K562 (cell line): ENCODE measurements at regions not wholly inside any gene's neighbourhood (a gene's known extent, or its start where the extent isn't known, plus 50 kb on each side); places are given as distances from the start of the nearest gene placed in this dataset.

Experiments used
- ATAC-seq: fragments of 200-7000 bp; cut with Tn5 transposase; 3 replicates; pipeline ENCODE4 v1.9.1; 2020; ENCODE audit warnings: moderate library complexity
- BruUV-seq: library from RNA; stranded (reverse); fragments of 400-500 nt; replicated peaks from 2 replicates; lab custom pipeline; 2021; lab: Mats Ljungman, UMichigan
- CTCF ChIA-PET: fragments of 300-600 bp; formaldehyde crosslinking; extraction: SDS; loops from one replicate; lab custom pipeline; 2021; ENCODE audit warnings: low intra/inter-chr PET ratio; lab: Yijun Ruan, JAX
- POLR2A ChIA-PET: fragments of 300-600, 350-650 bp; sonication (Branson Sonifier 250); formaldehyde crosslinking; extraction: SDS; loops from one replicate; lab custom pipeline; 2021; ENCODE audit warnings: antibody characterized with exemption, inconsistent platforms; lab: Yijun Ruan, JAX
- DNase-seq, 4 experiments: peaks; one replicate each; pipeline versions ENCODE4 v3.0.0 to v3.0.0-alpha.2; 2011 to 2018; ENCODE audit warnings: low spot score in 3 of 4, mixed read lengths in 3 of 4; ENCODE audit errors: extremely low read depth in 1 of 4
- FAIRE-seq: peaks from 2 replicates; lab custom pipeline; 2011; peaks lifted over from hg19 to GRCh38; lab: Jason Lieb, UNC
- H2AFZ ChIP-seq: 2 replicates; pipeline ENCODE4 v1.6.0; 2011; ENCODE audit warnings: low read depth, low read length, control low read depth, inconsistent platforms
- H3K27ac ChIP-seq: fragments of 200-600 bp; 3 replicates; pipeline ENCODE4 v1.8.0; 2011; ENCODE audit warnings: low read depth, mild to moderate bottlenecking, control low read depth, inconsistent platforms, low read length, moderate library complexity, mixed read lengths; ENCODE audit errors: extremely low read depth
- H3K27me3 ChIP-seq, 2 experiments: fragments of 300-600 bp in 1 of 2; 2 replicates in 1 of 2; 3 replicates in 1 of 2; pipeline versions ENCODE4 v1.6.0 to v1.8.0; 2011; ENCODE audit warnings: inconsistent platforms in 2 of 2, low read length in 2 of 2, mild to moderate bottlenecking in 1 of 2, mixed read lengths in 1 of 2, moderate library complexity in 1 of 2; ENCODE audit not compliant: control insufficient read depth in 2 of 2, insufficient read depth in 2 of 2
- H3K36me3 ChIP-seq: fragments of 300-600 bp; 3 replicates; pipeline ENCODE4 v1.8.0; 2011; ENCODE audit warnings: mild to moderate bottlenecking, low read length, inconsistent platforms; ENCODE audit not compliant: control insufficient read depth, insufficient read depth
- H3K4me1 ChIP-seq, 2 experiments: fragments of 200-600 bp in 1 of 2; replicated peaks in 1 of 2; 2 replicates in 1 of 2; 3 replicates in 1 of 2; pipeline versions ENCODE4 v1.5.1 to v1.8.0; 2011; ENCODE audit warnings: inconsistent platforms in 2 of 2, low read length in 2 of 2, mild to moderate bottlenecking in 1 of 2, mixed read lengths in 1 of 2, moderate library complexity in 1 of 2; ENCODE audit not compliant: control insufficient read depth in 2 of 2, insufficient read depth in 2 of 2
- H3K4me2 ChIP-seq: 2 replicates; pipeline ENCODE4 v1.6.1; 2011; ENCODE audit warnings: low read length, control low read depth, inconsistent platforms, mixed read lengths; ENCODE audit not compliant: insufficient read depth
- H3K4me3 ChIP-seq: fragments of 200-600 bp; sonication (generic), shearing (Covaris generic); 2 replicates; pipeline ENCODE4 v1.5.1; 2016; ENCODE audit warnings: control low read depth, inconsistent platforms
- H3K79me2 ChIP-seq: fragments of 200-600 bp; 3 replicates; pipeline ENCODE4 v1.8.0; 2011; ENCODE audit warnings: low read length, inconsistent platforms; ENCODE audit not compliant: control insufficient read depth, insufficient read depth
- H3K9ac ChIP-seq, 2 experiments: 2 replicates each; pipeline versions ENCODE4 v1.6.0 to v1.6.1; 2011; ENCODE audit warnings: low read depth in 2 of 2, low read length in 2 of 2, control low read depth in 1 of 2, inconsistent platforms in 1 of 2, mild to moderate bottlenecking in 1 of 2, mixed read lengths in 1 of 2; ENCODE audit not compliant: insufficient read depth in 1 of 2
- H3K9me1 ChIP-seq: one replicate; pipeline ENCODE4 v1.6.0; 2011; ENCODE audit warnings: inconsistent platforms, mild to moderate bottlenecking, low read length, moderate library complexity; ENCODE audit not compliant: control insufficient read depth, insufficient read depth
- H3K9me3 ChIP-seq: replicated peaks from 2 replicates; pipeline ENCODE4 v1.5.1; 2011; ENCODE audit warnings: low read depth, low read length, inconsistent platforms; ENCODE audit not compliant: control insufficient read depth, insufficient read depth
- H4K20me1 ChIP-seq: replicated peaks from 2 replicates; pipeline ENCODE4 v1.6.1; 2011; ENCODE audit warnings: low read length, inconsistent platforms, mixed read lengths; ENCODE audit not compliant: control insufficient read depth, insufficient read depth
- FOXA3 ChIP-seq, 2 experiments: fragments of 450-650 bp in 1 of 2; sonication (generic) in 1 of 2; formaldehyde crosslinking; IDR thresholded peaks in 1 of 2; conservative IDR thresholded peaks in 1 of 2; 2 replicates each; pipeline versions ENCODE4 v1.4.0 to v1.8.0; 2020 to 2022; ENCODE audit warnings: mild to moderate bottlenecking in 2 of 2, missing genetic modification reagents in 1 of 2
- FOXJ3 ChIP-seq: sonication (generic); formaldehyde crosslinking; IDR thresholded peaks from 2 replicates; pipeline ENCODE4 v1.4.0; 2020; ENCODE audit warnings: mild to moderate bottlenecking, missing genetic modification reagents
- JUNB ChIP-seq: fragments of 450-650 bp; formaldehyde crosslinking; conservative IDR thresholded peaks from 2 replicates; pipeline ENCODE4 v1.4.0; 2020; ENCODE audit warnings: mild to moderate bottlenecking
- MEIS2 ChIP-seq: fragments of 450-650 bp; IDR thresholded peaks from 2 replicates; pipeline ENCODE4 v1.6.1; 2014; ENCODE audit warnings: mild to moderate bottlenecking; ENCODE audit not compliant: partially characterized antibody
- MTF1 ChIP-seq: fragments of 250-450 bp; sonication (Bioruptor Pico); IDR thresholded peaks from 2 replicates; pipeline ENCODE4 v1.9.0; 2021; ENCODE audit warnings: moderate library complexity, mild to moderate bottlenecking, inconsistent platforms, borderline replicate concordance
- MYC ChIP-seq, 2 experiments: fragments of 250-450 bp in 1 of 2; sonication (Bioruptor Pico) in 1 of 2; IDR thresholded peaks; 2 replicates each; pipeline versions ENCODE4 v1.5.1 to v1.6.1; 2012 to 2021; ENCODE audit warnings: low read depth in 2 of 2, borderline replicate concordance in 1 of 2, improper control_type of control experiment in 1 of 2, low read length in 1 of 2, mild to moderate bottlenecking in 1 of 2, moderate library complexity in 1 of 2
- NR2C1 ChIP-seq, 2 experiments: fragments of 450-650 bp; IDR thresholded peaks; 2 replicates each; pipeline ENCODE4 v1.6.1; 2017; ENCODE audit warnings: mild to moderate bottlenecking in 2 of 2, antibody characterized with exemption in 1 of 2, inconsistent platforms in 1 of 2, missing compliant biosample characterization in 1 of 2, missing genetic modification characterization in 1 of 2
- NR2C2 ChIP-seq, 2 experiments: fragments of 200-800 bp in 1 of 2; sonication (Bioruptor generic) in 1 of 2; sonication (generic) in 1 of 2; formaldehyde crosslinking in 1 of 2; IDR thresholded peaks; 2 replicates each; pipeline versions ENCODE4 v1.6.1 to v1.8.0; 2016 to 2022; ENCODE audit warnings: mild to moderate bottlenecking in 1 of 2, missing compliant biosample characterization in 1 of 2, missing genetic modification characterization in 1 of 2, missing genetic modification reagents in 1 of 2
- PCBP2 ChIP-seq: fragments of 200-400 bp; formaldehyde crosslinking; IDR thresholded peaks from 2 replicates; pipeline ENCODE4 v1.6.1; 2018; ENCODE audit warnings: low read length, low read depth, mild to moderate bottlenecking, moderate library complexity; ENCODE audit not compliant: poor library complexity, severe bottlenecking
- POLR2AphosphoS2 ChIP-seq: IDR thresholded peaks from 2 replicates; pipeline ENCODE4 v1.6.1; 2012; ENCODE audit warnings: low read length, improper control_type of control experiment
- POLR3A ChIP-seq: IDR thresholded peaks from 2 replicates; pipeline ENCODE4 v1.6.1; 2011; ENCODE audit warnings: borderline replicate concordance, mild to moderate bottlenecking, moderate library complexity; ENCODE audit not compliant: insufficient read length, insufficient read depth; ENCODE audit errors: extremely low read depth
- RAD51 ChIP-seq: fragments of 450-650 bp; IDR thresholded peaks from 2 replicates; pipeline ENCODE4 v1.7.1; 2016; ENCODE audit warnings: low read depth, mild to moderate bottlenecking, borderline replicate concordance
- TEAD4 ChIP-seq, 2 experiments: sonication (generic) in 1 of 2; formaldehyde crosslinking in 1 of 2; IDR thresholded peaks; 2 replicates each; pipeline versions ENCODE4 v1.6.1 to v1.8.0; 2012 to 2022; ENCODE audit warnings: borderline replicate concordance in 1 of 2, inconsistent platforms in 1 of 2, low read length in 1 of 2, mild to moderate bottlenecking in 1 of 2, missing genetic modification reagents in 1 of 2
- TSC22D4 ChIP-seq: fragments of 450-650 bp; IDR thresholded peaks from 2 replicates; pipeline ENCODE4 v1.6.1; 2016; ENCODE audit warnings: missing genetic modification characterization, missing biosample characterization, control low read depth
- ZBTB1 ChIP-seq: sonication (generic); formaldehyde crosslinking; IDR thresholded peaks from 2 replicates; pipeline ENCODE4 v1.8.1; 2023; ENCODE audit warnings: missing genetic modification reagents, low read depth, mild to moderate bottlenecking, borderline replicate concordance
- ZBTB2 ChIP-seq: fragments of 450-650 bp; IDR thresholded peaks from 2 replicates; pipeline ENCODE4 v1.6.1; 2016; ENCODE audit warnings: antibody characterized with exemption
- ZFP36 ChIP-seq: fragments of 150-350 bp; IDR thresholded peaks from 2 replicates; pipeline ENCODE4 v1.6.1; 2018; ENCODE audit warnings: low read length, low read depth; ENCODE audit not compliant: partially characterized antibody
- ZNF175 ChIP-seq: fragments of 200-800 bp; sonication (Bioruptor generic); IDR thresholded peaks from 2 replicates; pipeline ENCODE4 v1.6.1; 2016; ENCODE audit warnings: low read depth, mild to moderate bottlenecking, missing genetic modification characterization, missing compliant biosample characterization
- ZNF408 ChIP-seq: fragments of 250-450 bp; sonication (Bioruptor Pico); IDR thresholded peaks from 2 replicates; pipeline ENCODE4 v1.4.0; 2020; ENCODE audit warnings: low read depth, mild to moderate bottlenecking, moderate library complexity
- WGBS: fragments of 100-300 bp; shearing (Covaris generic); methylation state at CpG from one replicate; pipeline ENCODE4 v1.1.6; 2016; ENCODE audit warnings: low coverage, mixed read lengths; ENCODE audit not compliant: insufficient coverage; ENCODE audit errors: missing lambda C conversion rate; 5-methylcytosine and 5-hydroxymethylcytosine counted together
- in situ Hi-C: fragments of 300-500 bp; cut with MboI; formaldehyde crosslinking; loops from 4 replicates; pipeline ENCODE4 v1.15.0; 2018; ENCODE audit warnings: inconsistent platforms, mixed read lengths
- intact Hi-C: fragments of 100-400 bp; cut with micrococcal nuclease; formaldehyde crosslinking; loops from 2 replicates; pipeline ENCODE4 v1.14.2; 2022

- ChIA-PET POLR2A (no interaction called here), CTCF (no interaction called here)
- WGBS, result no CpG with 5 or more reads among the region's 2 CpGs
These were observed 90.2 kb upstream of the USP9Y start for GRCh38 chrY:12610861-12611260.

More at GRCh38 chrY:12610861-12611260, 90.2 kb upstream of the USP9Y start:
- H4K20me1 ChIP-seq, result no peaks in the 10 kb centered on the region
- H2AFZ ChIP-seq, result no peak overlapping the region
- FAIRE-seq, result no peak
- H3K4me2 ChIP-seq, result no peak overlapping the region
- no peaks in the 10 kb centered on the region for H3K36me3 ChIP-seq
- no peaks in the 10 kb centered on the region for H3K79me2 ChIP-seq
- H3K4me1 ChIP-seq, result no peaks in the 10 kb centered on the region
- no peaks in the 10 kb centered on the region for H3K27me3 ChIP-seq
- no peaks in the 10 kb centered on the region for H3K9me1 ChIP-seq
- H3K9ac ChIP-seq, result no peak overlapping the region
- H3K4me3 ChIP-seq, result no peak overlapping the region
- in situ Hi-C loops, result no loop called here
- BruUV-seq, result no TSS peak
- no peak for DNase-seq
- H3K27ac ChIP-seq, result no peak overlapping the region
- TF ChIP-seq ZBTB1 (CRISPR knock-in tag) (no peak), ZFP36 (no peak), MTF1 (CRISPR knock-in tag) (no peak), POLR3A (no peak), JUNB (no peak), POLR2AphosphoS2 (no peak), MYC (IDR thresholded peaks at IDR 0.05; ENCODE audit: low read depth, low read length) (no peak), MYC (CRISPR knock-in tag; IDR thresholded peaks at IDR 0.05; ENCODE audit: borderline replicate concordance, low read depth) (no peak), PCBP2 (no peak), ZNF175 (CRISPR knock-in tag) (no peak), TSC22D4 (no peak), NR2C2 (CRISPR knock-in tag; IDR thresholded peaks at IDR 0.05) (no peak), NR2C2 (tag; IDR thresholded peaks at IDR 0.05) (no peak), TEAD4 (IDR thresholded peaks at IDR 0.05; ENCODE audit: low read length) (no peak), TEAD4 (CRISPR knock-in tag; IDR thresholded peaks at IDR 0.05; ENCODE audit: borderline replicate concordance) (no peak), ZBTB2 (no peak), RAD51 (no peak), MEIS2 (no peak), FOXJ3 (CRISPR knock-in tag) (no peak), NR2C1 (IDR thresholded peaks at IDR 0.05) (no peak), NR2C1 (tag; IDR thresholded peaks at IDR 0.05) (no peak), FOXA3 (CRISPR knock-in tag; conservative IDR thresholded peaks at IDR 0.05 in 1 of 2, IDR thresholded peaks at IDR 0.05 in 1 of 2) (no peak), ZNF408 (CRISPR knock-in tag) (no peak)
- TF ChIP-seq, all 486 proteins: peak for 0
- intact Hi-C loops, result no loop called here
- no peak for ATAC-seq
- no peaks in the 10 kb centered on the region for H3K9me3 ChIP-seq
